Mesenchymal stem cell (in vitro differentiated cells and primary cell): ENCODE measurements at regions not wholly inside any gene's neighbourhood (a gene's known extent, or its start where the extent isn't known, plus 50 kb on each side); places are given as distances from the start of the nearest gene placed in this dataset.

Experiments
- DNase-seq: peaks from one replicate; pipeline ENCODE4 v3.0.0-alpha.2; 2013
- H2AFZ ChIP-seq: one replicate; pipeline ENCODE4 v1.6.1; 2013; ENCODE audit warnings: low read depth, mild to moderate bottlenecking, control low read depth, inconsistent platforms, low read length, moderate library complexity
- H2AK5ac ChIP-seq: 2 replicates; pipeline ENCODE4 v1.6.1; 2013; ENCODE audit warnings: low read length, moderate library complexity, mild to moderate bottlenecking, inconsistent platforms; ENCODE audit not compliant: severe bottlenecking
- H2BK120ac ChIP-seq: one replicate; pipeline ENCODE4 v1.6.1; 2013; ENCODE audit warnings: low read depth, mild to moderate bottlenecking, inconsistent platforms, low read length, moderate library complexity
- H2BK12ac ChIP-seq, 2 experiments: one replicate each; pipeline ENCODE4 v1.6.1; 2013; ENCODE audit warnings: inconsistent platforms in 2 of 2, low read length in 2 of 2, mild to moderate bottlenecking in 2 of 2, moderate library complexity in 2 of 2, control low read depth in 1 of 2
- H2BK15ac ChIP-seq: one replicate; pipeline ENCODE4 v1.6.1; 2013; ENCODE audit warnings: mild to moderate bottlenecking, low read depth, inconsistent platforms; ENCODE audit not compliant: poor library complexity, severe bottlenecking
- H2BK5ac ChIP-seq: 2 replicates; pipeline ENCODE4 v1.6.1; 2013; ENCODE audit warnings: low read depth, mild to moderate bottlenecking, low read length, control low read depth, inconsistent platforms; ENCODE audit not compliant: poor library complexity, severe bottlenecking
- H3K14ac ChIP-seq, 2 experiments: one replicate each; pipeline ENCODE4 v1.6.1; 2013; ENCODE audit warnings: inconsistent platforms in 2 of 2, low read length in 2 of 2, control low read depth in 1 of 2, mild to moderate bottlenecking in 1 of 2, moderate library complexity in 1 of 2
- H3K18ac ChIP-seq, 2 experiments: one replicate each; pipeline ENCODE4 v1.6.1; 2013; ENCODE audit warnings: inconsistent platforms in 2 of 2, low read length in 2 of 2, control low read depth in 1 of 2, low read depth in 1 of 2, mild to moderate bottlenecking in 1 of 2
- H3K23ac ChIP-seq, 2 experiments: one replicate each; pipeline ENCODE4 v1.6.1; 2013; ENCODE audit warnings: inconsistent platforms in 2 of 2, low read length in 2 of 2, mild to moderate bottlenecking in 2 of 2, moderate library complexity in 2 of 2, control low read depth in 1 of 2
- H3K27ac ChIP-seq: 2 replicates; pipeline ENCODE4 v1.5.1; 2013; ENCODE audit warnings: mild to moderate bottlenecking, moderate library complexity, low read length, control low read depth, inconsistent platforms; ENCODE audit not compliant: poor library complexity, severe bottlenecking
- H3K27me3 ChIP-seq, 2 experiments: 2 replicates each; pipeline versions ENCODE4 v1.6.1 to v1.7.0; 2013; ENCODE audit warnings: low read length in 2 of 2, mild to moderate bottlenecking in 2 of 2, moderate library complexity in 2 of 2, control low read depth in 1 of 2, inconsistent platforms in 1 of 2; ENCODE audit not compliant: control insufficient read depth in 1 of 2, insufficient read depth in 1 of 2
- H3K36me3 ChIP-seq, 2 experiments: 2 replicates each; pipeline versions ENCODE4 v1.6.1 to v1.7.0; 2013; ENCODE audit warnings: low read length in 2 of 2, control low read depth in 1 of 2, inconsistent platforms in 1 of 2, low read depth in 1 of 2, mild to moderate bottlenecking in 1 of 2; ENCODE audit not compliant: insufficient read depth in 2 of 2, control insufficient read depth in 1 of 2
- H3K4ac ChIP-seq, 2 experiments: one replicate each; pipeline ENCODE4 v1.6.1; 2013; ENCODE audit warnings: inconsistent platforms in 2 of 2, low read length in 2 of 2, mild to moderate bottlenecking in 2 of 2, moderate library complexity in 2 of 2, control low read depth in 1 of 2, low read depth in 1 of 2
- H3K4me1 ChIP-seq: 2 replicates; pipeline ENCODE4 v1.6.1; 2013; ENCODE audit warnings: low read depth, low read length, control low read depth; ENCODE audit not compliant: control insufficient read depth, insufficient read depth
- H3K4me2 ChIP-seq: 2 replicates; pipeline ENCODE4 v1.6.1; 2013; ENCODE audit warnings: low read length, mild to moderate bottlenecking, inconsistent platforms; ENCODE audit not compliant: poor library complexity, severe bottlenecking
- H3K4me3 ChIP-seq, 2 experiments: 2 replicates each; pipeline versions ENCODE4 v1.5.1 to v1.7.0; 2013; ENCODE audit warnings: low read length in 2 of 2, mild to moderate bottlenecking in 2 of 2, control low read depth in 1 of 2, low read depth in 1 of 2; ENCODE audit not compliant: insufficient read depth in 1 of 2
- H3K79me1 ChIP-seq: replicated peaks from 2 replicates; pipeline ENCODE4 v1.6.1; 2013; ENCODE audit warnings: mild to moderate bottlenecking, control low read depth, low read length, inconsistent platforms; ENCODE audit not compliant: poor library complexity, severe bottlenecking
- H3K9ac ChIP-seq: 2 replicates; pipeline ENCODE4 v1.7.0; 2013; ENCODE audit warnings: mild to moderate bottlenecking, low read length, moderate library complexity
- H3K9me3 ChIP-seq: 2 replicates; pipeline ENCODE4 v1.7.0; 2013; ENCODE audit warnings: mild to moderate bottlenecking, low read length; ENCODE audit not compliant: control insufficient read depth
- H4K8ac ChIP-seq: one replicate; pipeline ENCODE4 v1.6.1; 2013; ENCODE audit warnings: inconsistent platforms, mild to moderate bottlenecking, low read length, moderate library complexity
- H4K91ac ChIP-seq: one replicate; pipeline ENCODE4 v1.6.1; 2013; ENCODE audit warnings: mild to moderate bottlenecking, low read length, inconsistent platforms
- WGBS: methylation state at CpG from one replicate; pipeline ENCODE4 v1.1.7; 2013; ENCODE audit warnings: mixed read lengths; 5-methylcytosine and 5-hydroxymethylcytosine counted together

GRCh38 chr6:138592749-138593123 is 93.4 kb upstream of the NHSL1 start:
- H2BK15ac ChIP-seq, result no peak overlapping the region
- no peak overlapping the region for H4K8ac ChIP-seq
- H3K4ac ChIP-seq, result no peak overlapping the region
- H3K14ac ChIP-seq, result no peak overlapping the region
- no CpG with 5 or more reads among the region's 1 CpG for WGBS
- no peaks in the 10 kb centered on the region for H3K27me3 ChIP-seq
- H3K4me1 ChIP-seq, result peaks cover 3% of the 10 kb centered on the region
- no peak overlapping the region for H2BK5ac ChIP-seq
- DNase-seq, result no peak
- H3K79me1 ChIP-seq, result peaks cover 37% of the 10 kb centered on the region
- peak overlapping the region; percentile 87 for H3K27ac ChIP-seq
- H3K23ac ChIP-seq, result no peak overlapping the region
- no peak overlapping the region for H2AK5ac ChIP-seq
- peak overlapping the region; percentile 82 for H3K9ac ChIP-seq
- H4K91ac ChIP-seq, result no peak overlapping the region
- no peaks in the 10 kb centered on the region for H3K9me3 ChIP-seq
- H3K4me3 ChIP-seq, result peak overlapping the region in 1 of 2 experiments; percentile 68
- peak overlapping the region; percentile 81 for H3K4me2 ChIP-seq
- H3K18ac ChIP-seq, result no peak overlapping the region
- H2BK12ac ChIP-seq, result no peak overlapping the region
- H2AFZ ChIP-seq, result no peak overlapping the region
- H3K36me3 ChIP-seq, result no peaks in the 10 kb centered on the region
- H2BK120ac ChIP-seq, result no peak overlapping the region

GRCh38 chr6:138593124-138593877 is 94.0 kb upstream of the NHSL1 start:
- Histone ChIP-seq H3K4me1 (peaks cover 3% of the 10 kb centered on the region), H2AK5ac (no peak overlapping the region), H3K14ac (no peak overlapping the region), H3K4me3 (peak overlapping the region in 1 of 2 experiments; percentile 68), H2AFZ (no peak overlapping the region), H3K23ac (no peak overlapping the region), H4K8ac (peak overlapping the region; percentile 10), H2BK12ac (no peak overlapping the region), H2BK120ac (no peak overlapping the region), H3K4me2 (peak overlapping the region; percentile 81), H3K18ac (peak overlapping the region in 1 of 2 experiments; percentile 89), H3K9me3 (no peaks in the 10 kb centered on the region), H3K79me1 (peaks cover 37% of the 10 kb centered on the region), H3K36me3 (no peaks in the 10 kb centered on the region), H3K9ac (peak overlapping the region; percentile 82), H3K27ac (peak overlapping the region; percentile 87), H2BK15ac (no peak overlapping the region), H4K91ac (no peak overlapping the region), H3K4ac (no peak overlapping the region), H2BK5ac (no peak overlapping the region), H3K27me3 (no peaks in the 10 kb centered on the region)
- under 1% methylated on average over 10 of the region's 12 CpGs for WGBS
- peak; percentile 100 for DNase-seq

GRCh38 chr6:138593909-138594757 is 94.8 kb upstream of the NHSL1 start:
- DNase-seq, result no peak
- Histone ChIP-seq H2BK120ac (peak overlapping the region; percentile 21), H4K91ac (no peak overlapping the region), H2BK12ac (peak overlapping the region; percentile 63 to 67), H3K27me3 (no peaks in the 10 kb centered on the region), H3K4me1 (peaks cover 3% of the 10 kb centered on the region), H3K4me2 (no peak overlapping the region), H3K27ac (peak overlapping the region; percentile 87), H3K79me1 (peaks cover 37% of the 10 kb centered on the region), H4K8ac (no peak overlapping the region), H3K9me3 (no peaks in the 10 kb centered on the region), H3K14ac (no peak overlapping the region), H3K4me3 (peak overlapping the region in 1 of 2 experiments; percentile 68), H2AFZ (no peak overlapping the region), H3K4ac (peak overlapping the region; percentile 40 to 71), H3K18ac (peak overlapping the region; percentile 18 to 72), H2AK5ac (no peak overlapping the region), H3K9ac (peak overlapping the region; percentile 82), H2BK15ac (no peak overlapping the region), H2BK5ac (no peak overlapping the region), H3K23ac (no peak overlapping the region), H3K36me3 (no peaks in the 10 kb centered on the region)
- 69% methylated on average over 6 of the region's 9 CpGs for WGBS

GRCh38 chr6:138594758-138595140 is 95.5 kb upstream of the NHSL1 start:
- WGBS, result 71% methylated on average over 3 of the region's 4 CpGs
- H4K91ac ChIP-seq, result no peak overlapping the region
- peak overlapping the region; percentile 77 to 81 for H2BK12ac ChIP-seq
- no peak overlapping the region for H3K4me2 ChIP-seq
- H3K27me3 ChIP-seq, result no peaks in the 10 kb centered on the region
- H3K4me3 ChIP-seq, result no peak overlapping the region
- no peak overlapping the region for H2AFZ ChIP-seq
- H3K79me1 ChIP-seq, result peaks cover 32% of the 10 kb centered on the region
- H3K14ac ChIP-seq, result no peak overlapping the region
- peak; percentile 24 for DNase-seq
- no peak overlapping the region for H3K23ac ChIP-seq
- H4K8ac ChIP-seq, result peak overlapping the region; percentile 62
- H3K4ac ChIP-seq, result peak overlapping the region in 1 of 2 experiments; percentile 66
- no peak overlapping the region for H3K27ac ChIP-seq
- no peak overlapping the region for H2AK5ac ChIP-seq
- peaks cover 1% of the 10 kb centered on the region for H3K4me1 ChIP-seq
- no peaks in the 10 kb centered on the region for H3K9me3 ChIP-seq
- H3K36me3 ChIP-seq, result no peaks in the 10 kb centered on the region
- H2BK120ac ChIP-seq, result no peak overlapping the region
- H3K18ac ChIP-seq, result peak overlapping the region; percentile 60 to 78
- H3K9ac ChIP-seq, result peak overlapping the region; percentile 82
- no peak overlapping the region for H2BK5ac ChIP-seq
- H2BK15ac ChIP-seq, result no peak overlapping the region
